Retinal pigment epithelial cell (primary cell): ENCODE measurements at regions not wholly inside any gene's neighbourhood (a gene's known extent, or its start where the extent isn't known, plus 50 kb on each side); places are given as distances from the start of the nearest gene placed in this dataset.

Experiments used
- DNase-seq: peaks from one replicate; pipeline ENCODE4 v3.0.0-alpha.2; 2010; ENCODE audit warnings: low read depth
- H3K4me3 ChIP-seq: 2 replicates; pipeline ENCODE4 v1.5.1; 2011; ENCODE audit warnings: mild to moderate bottlenecking, low read length, control low read depth, moderate library complexity
- TF ChIP-seq, protein P1 (sequence below): conservative IDR thresholded peaks from 2 replicates; pipeline ENCODE4 v1.5.1; 2011; ENCODE audit warnings: low read depth, low read length, control low read depth, inconsistent platforms

DNA sequence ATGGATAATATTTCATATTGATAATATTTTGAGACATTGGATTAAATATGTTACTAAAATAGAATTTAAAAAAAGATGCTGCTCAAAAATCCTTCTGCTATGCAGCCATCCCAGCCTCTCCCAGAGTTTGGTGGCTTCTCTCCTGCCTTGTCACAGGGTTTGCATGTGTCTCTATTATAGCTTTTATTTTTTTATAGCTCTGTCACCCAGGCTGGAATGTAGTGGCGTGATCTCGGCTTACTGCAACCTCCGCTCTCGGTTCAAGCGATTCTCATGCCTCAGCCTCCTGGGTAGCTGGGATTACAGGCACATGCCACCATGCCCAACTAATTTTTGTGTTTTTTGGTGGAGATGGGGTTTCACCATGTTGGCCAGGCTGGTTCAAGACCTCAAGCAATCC lies 50.7 kb upstream of the ID3 start:
- TF ChIP-seq, protein P1, sequence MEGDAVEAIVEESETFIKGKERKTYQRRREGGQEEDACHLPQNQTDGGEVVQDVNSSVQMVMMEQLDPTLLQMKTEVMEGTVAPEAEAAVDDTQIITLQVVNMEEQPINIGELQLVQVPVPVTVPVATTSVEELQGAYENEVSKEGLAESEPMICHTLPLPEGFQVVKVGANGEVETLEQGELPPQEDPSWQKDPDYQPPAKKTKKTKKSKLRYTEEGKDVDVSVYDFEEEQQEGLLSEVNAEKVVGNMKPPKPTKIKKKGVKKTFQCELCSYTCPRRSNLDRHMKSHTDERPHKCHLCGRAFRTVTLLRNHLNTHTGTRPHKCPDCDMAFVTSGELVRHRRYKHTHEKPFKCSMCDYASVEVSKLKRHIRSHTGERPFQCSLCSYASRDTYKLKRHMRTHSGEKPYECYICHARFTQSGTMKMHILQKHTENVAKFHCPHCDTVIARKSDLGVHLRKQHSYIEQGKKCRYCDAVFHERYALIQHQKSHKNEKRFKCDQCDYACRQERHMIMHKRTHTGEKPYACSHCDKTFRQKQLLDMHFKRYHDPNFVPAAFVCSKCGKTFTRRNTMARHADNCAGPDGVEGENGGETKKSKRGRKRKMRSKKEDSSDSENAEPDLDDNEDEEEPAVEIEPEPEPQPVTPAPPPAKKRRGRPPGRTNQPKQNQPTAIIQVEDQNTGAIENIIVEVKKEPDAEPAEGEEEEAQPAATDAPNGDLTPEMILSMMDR, result no peak
- H3K4me3 ChIP-seq, result no peak overlapping the region
- DNase-seq, result no peak
